Tibial artery (tissue), 4 donors: ENCODE measurements at regions not wholly inside any gene's neighbourhood (a gene's known extent, or its start where the extent isn't known, plus 50 kb on each side); places are given as distances from the start of the nearest gene placed in this dataset.

Experiments
- DNase-seq, 2 donors: peaks; one replicate each; pipeline ENCODE4 v3.0.0-alpha.2; 2019
- H3K27ac ChIP-seq, 2 donors: fragments of 200-600 bp; sonication (generic) in 1 of 2; 1 replicate in 1 of 2; 2 replicates in 1 of 2; pipeline ENCODE4 v1.5.1; 2018 to 2019; ENCODE audit warnings: mild to moderate bottlenecking in 1 of 2
- H3K27me3 ChIP-seq, 2 donors: fragments of 200-600 bp; sonication (generic) in 1 of 2; one replicate each; pipeline versions ENCODE4 v1.5.1 to v1.6.0; 2016 to 2019
- H3K36me3 ChIP-seq, 3 donors: fragments of 200-600 bp; sonication (generic) in 2 of 3; one replicate each; pipeline ENCODE4 v1.5.1; 2016 to 2019; ENCODE audit warnings: mild to moderate bottlenecking in 2 of 3
- H3K4me1 ChIP-seq, 4 donors: fragments of 200-600 bp; sonication (generic) in 2 of 4; 1 replicate in 3 of 4; 2 replicates in 1 of 4; pipeline ENCODE4 v1.5.1; 2016 to 2019
- H3K4me3 ChIP-seq, 2 donors: fragments of 200-600 bp; sonication (generic) in 1 of 2; 1 replicate in 1 of 2; 2 replicates in 1 of 2; pipeline ENCODE4 v1.5.1; 2018 to 2019; ENCODE audit warnings: mild to moderate bottlenecking in 2 of 2
- H3K9me3 ChIP-seq, 3 donors: fragments of 200-600 bp; sonication (generic) in 1 of 3; one replicate each; pipeline ENCODE4 v1.5.1; 2016 to 2019
- CTCF ChIP-seq, 2 experiments: fragments of 200-600 bp in 1 of 2; fragments of 450-650 bp in 1 of 2; IDR thresholded peaks; one replicate each; pipeline ENCODE4 v1.5.1; 2017 to 2019; ENCODE audit warnings: antibody characterized with exemption in 2 of 2, mild to moderate bottlenecking in 1 of 2, moderate library complexity in 1 of 2
- intact Hi-C: fragments of 100-400 bp; cut with DNase I; formaldehyde crosslinking; loops from one replicate; pipeline ENCODE4 v1.15.0; 2023; ENCODE audit warnings: low total_unique reads

DNA sequence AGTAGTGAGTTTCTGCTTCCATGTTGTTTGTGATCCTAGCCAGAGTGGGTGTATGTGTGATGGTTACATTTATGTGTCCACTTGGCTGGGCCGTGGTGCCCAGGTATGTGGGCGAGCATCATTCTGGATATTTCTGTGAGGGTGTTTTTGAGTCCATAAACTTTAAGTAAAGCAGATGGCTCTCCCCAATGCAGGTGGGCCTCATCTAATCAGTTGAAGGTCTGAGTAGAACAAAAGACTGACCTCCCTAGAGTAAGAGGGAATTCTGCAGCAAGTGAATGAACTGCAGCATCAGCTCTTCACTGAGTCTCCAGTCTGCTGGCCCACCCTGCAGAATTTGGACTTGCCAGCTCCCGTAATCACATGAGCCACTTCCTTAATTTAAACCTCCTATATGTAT lies 571.9 kb downstream of the ACTR3B start:
- intact Hi-C loops = no loop called here
- no peak for DNase-seq
- Histone ChIP-seq H3K27me3 (no peaks in the 10 kb centered on the region), H3K4me1 (no peaks in the 10 kb centered on the region), H3K27ac (no peak overlapping the region), H3K36me3 (no peaks in the 10 kb centered on the region), H3K4me3 (no peak overlapping the region), H3K9me3 (no peaks in the 10 kb centered on the region)
- TF ChIP-seq CTCF (IDR thresholded peaks at IDR 0.05) = no peak

DNA sequence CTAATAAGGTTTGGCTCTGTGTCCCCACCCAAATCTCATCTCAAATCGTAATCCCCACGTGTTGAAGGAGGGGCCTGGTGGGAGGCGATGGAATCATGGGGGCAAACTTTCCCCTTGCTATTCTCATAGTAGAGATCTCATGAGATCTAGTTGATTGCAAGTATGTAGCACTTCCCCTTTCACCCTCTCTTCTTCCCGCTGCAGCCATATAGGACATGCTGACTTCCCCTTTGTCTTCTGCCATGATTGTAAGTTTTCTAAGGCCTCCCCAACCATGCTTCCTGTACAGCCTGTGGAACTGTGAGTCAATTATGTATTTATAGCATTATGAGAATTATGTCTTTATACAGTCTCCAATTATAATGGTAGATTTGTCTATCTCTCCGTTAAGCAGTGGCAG lies 594.5 kb downstream of the ACTR3B start:
- Histone ChIP-seq H3K27ac (no peak overlapping the region), H3K9me3 (no peaks in the 10 kb centered on the region), H3K4me3 (no peak overlapping the region), H3K36me3 (no peaks in the 10 kb centered on the region), H3K27me3 (no peaks in the 10 kb centered on the region), H3K4me1 (no peaks in the 10 kb centered on the region)
- no peak for TF ChIP-seq CTCF (IDR thresholded peaks at IDR 0.05)
- no peak for DNase-seq
- intact Hi-C loops = no loop called here

DNA sequence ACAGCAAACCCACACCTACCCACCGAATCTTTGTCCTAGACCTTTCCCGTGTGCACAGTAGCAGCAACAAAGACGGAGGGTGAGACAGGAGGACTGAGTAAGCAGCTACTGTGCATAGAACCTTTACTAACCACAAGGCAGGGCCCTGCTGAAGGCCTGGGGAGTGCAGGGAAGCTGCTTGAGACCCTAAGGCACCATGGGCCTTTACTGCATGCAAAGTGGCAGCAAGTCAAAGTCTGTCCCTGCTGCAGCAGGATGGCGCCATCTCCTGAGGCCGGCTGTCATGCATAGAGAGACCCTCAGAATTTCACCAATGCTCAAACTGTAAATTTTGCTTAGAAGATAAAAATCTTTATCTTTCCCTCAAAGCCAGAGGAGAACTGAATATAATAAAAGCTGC lies 610.5 kb downstream of the ACTR3B start:
- Histone ChIP-seq H3K27ac (no peak overlapping the region), H3K4me3 (no peak overlapping the region), H3K9me3 (peaks cover 0 to 17% (median 11%) of the 10 kb centered on the region in 3 donors), H3K4me1 (no peaks in the 10 kb centered on the region), H3K27me3 (no peaks in the 10 kb centered on the region), H3K36me3 (no peaks in the 10 kb centered on the region)
- intact Hi-C loops = no loop called here
- DNase-seq = no peak
- TF ChIP-seq CTCF (IDR thresholded peaks at IDR 0.05) = no peak

- Histone ChIP-seq H3K4me3 (no peak overlapping the region), H3K27ac (no peak overlapping the region), H3K36me3 (no peaks in the 10 kb centered on the region), H3K27me3 (no peaks in the 10 kb centered on the region), H3K4me1 (no peaks in the 10 kb centered on the region), H3K9me3 (no peaks in the 10 kb centered on the region)
- TF ChIP-seq CTCF (IDR thresholded peaks at IDR 0.05) = no peak
- DNase-seq = no peak
- intact Hi-C loops = no loop called here
Observed at GRCh38 chr7:153380636-153381035, 621.1 kb downstream of the ACTR3B start.

GRCh38 chr7:153381275-153382040 lies 621.9 kb downstream of the ACTR3B start:
- TF ChIP-seq CTCF (IDR thresholded peaks at IDR 0.05) = peak; percentile 41 to 42
- no peaks in the 10 kb centered on the region for H3K27me3 ChIP-seq
- no peak for DNase-seq
- H3K27ac ChIP-seq = no peak overlapping the region
- intact Hi-C loops = no loop called here
- H3K4me1 ChIP-seq = no peaks in the 10 kb centered on the region
- H3K4me3 ChIP-seq = no peak overlapping the region
- no peaks in the 10 kb centered on the region for H3K36me3 ChIP-seq
- H3K9me3 ChIP-seq = no peaks in the 10 kb centered on the region
